ENCODE measurements at regions not wholly inside any gene's neighbourhood (a gene's known extent, or its start where the extent isn't known, plus 50 kb on each side); places are given as distances from the start of the nearest gene placed in this dataset.

GRCh38 chr21:24276204-24276603 lies 1331.1 kb downstream of the MRPL39 start:
- TF ChIP-seq NFIC (IDR thresholded peaks at IDR 0.05): no peak
- no peak for TF ChIP-seq RAD21 (IDR thresholded peaks at IDR 0.05; ENCODE audit: low read depth)
- TF ChIP-seq USF1 (IDR thresholded peaks at IDR 0.05): no peak
- no peak for TF ChIP-seq CEBPB (IDR thresholded peaks at IDR 0.05)
- TF ChIP-seq YY1 (IDR thresholded peaks at IDR 0.05; ENCODE audit: low read depth): no peak
- no peak for TF ChIP-seq REST (IDR thresholded peaks at IDR 0.05; ENCODE audit: low read depth)
- no peak for TF ChIP-seq EGR1 (IDR thresholded peaks at IDR 0.05)
- no peak for TF ChIP-seq MAX (IDR thresholded peaks at IDR 0.05)

- TF ChIP-seq ZBTB7A (IDR thresholded peaks at IDR 0.05; ENCODE audit: low read depth) (no peak), MAX (IDR thresholded peaks at IDR 0.05) (no peak), FOXM1 (IDR thresholded peaks at IDR 0.05; ENCODE audit: borderline replicate concordance, low read depth) (no peak), EGR1 (IDR thresholded peaks at IDR 0.05) (no peak), CREB1 (IDR thresholded peaks at IDR 0.05; ENCODE audit: low read depth) (no peak), REST (IDR thresholded peaks at IDR 0.05; ENCODE audit: low read depth) (no peak), CEBPB (IDR thresholded peaks at IDR 0.05) (no peak), TEAD4 (IDR thresholded peaks at IDR 0.05) (no peak), TAF1 (IDR thresholded peaks at IDR 0.05; ENCODE audit: low read depth) (no peak), YY1 (IDR thresholded peaks at IDR 0.05; ENCODE audit: low read depth) (no peak), TCF12 (IDR thresholded peaks at IDR 0.05; ENCODE audit: low read depth) (no peak)
These were observed 1331.7 kb downstream of the MRPL39 start for GRCh38 chr21:24275616-24276015.

GRCh38 chr21:24272521-24272938 lies 1334.8 kb downstream of the MRPL39 start:
- TF ChIP-seq RAD21 (IDR thresholded peaks at IDR 0.05; ENCODE audit: low read depth) (no peak), CEBPB (IDR thresholded peaks at IDR 0.05) (no peak), EGR1 (IDR thresholded peaks at IDR 0.05) (no peak), USF1 (IDR thresholded peaks at IDR 0.05) (no peak), FOXM1 (IDR thresholded peaks at IDR 0.05; ENCODE audit: borderline replicate concordance, low read depth) (no peak), ZBTB7A (IDR thresholded peaks at IDR 0.05; ENCODE audit: low read depth) (no peak), NFIC (IDR thresholded peaks at IDR 0.05) (no peak), REST (IDR thresholded peaks at IDR 0.05; ENCODE audit: low read depth) (no peak), TEAD4 (IDR thresholded peaks at IDR 0.05) (no peak), MAX (IDR thresholded peaks at IDR 0.05) (no peak), TCF12 (IDR thresholded peaks at IDR 0.05; ENCODE audit: low read depth) (no peak), TAF1 (IDR thresholded peaks at IDR 0.05; ENCODE audit: low read depth) (no peak), YY1 (IDR thresholded peaks at IDR 0.05; ENCODE audit: low read depth) (no peak), CREB1 (IDR thresholded peaks at IDR 0.05; ENCODE audit: low read depth) (no peak), EP300 (IDR thresholded peaks at IDR 0.05; ENCODE audit: borderline replicate concordance) (no peak)

GRCh38 chr21:24265987-24266386 lies 1341.3 kb downstream of the MRPL39 start:
- TF ChIP-seq FOXM1 (IDR thresholded peaks at IDR 0.05; ENCODE audit: borderline replicate concordance, low read depth) (no peak), EP300 (IDR thresholded peaks at IDR 0.05; ENCODE audit: borderline replicate concordance) (no peak), REST (IDR thresholded peaks at IDR 0.05; ENCODE audit: low read depth) (no peak), EGR1 (IDR thresholded peaks at IDR 0.05) (no peak), USF1 (IDR thresholded peaks at IDR 0.05) (no peak), TCF12 (IDR thresholded peaks at IDR 0.05; ENCODE audit: low read depth) (no peak), TEAD4 (IDR thresholded peaks at IDR 0.05) (no peak), TAF1 (IDR thresholded peaks at IDR 0.05; ENCODE audit: low read depth) (no peak), CREB1 (IDR thresholded peaks at IDR 0.05; ENCODE audit: low read depth) (no peak)
